Fibroblast of the aortic adventitia (primary cell): ENCODE measurements at regions not wholly inside any gene's neighbourhood (a gene's known extent, or its start where the extent isn't known, plus 50 kb on each side); places are given as distances from the start of the nearest gene placed in this dataset.

Experiments
- DNase-seq: peaks from one replicate; pipeline ENCODE4 v3.0.0-alpha.2; 2010; ENCODE audit warnings: low read depth
- H3K4me3 ChIP-seq: 2 replicates; pipeline ENCODE4 v1.5.1; 2011; ENCODE audit warnings: low read depth, mild to moderate bottlenecking, control low read depth, low read length, moderate library complexity
- CTCF ChIP-seq: IDR thresholded peaks from 2 replicates; pipeline ENCODE4 v1.5.1; 2011; ENCODE audit warnings: mild to moderate bottlenecking, low read length, control low read depth, inconsistent platforms; ENCODE audit not compliant: insufficient read depth

- no peak for TF ChIP-seq CTCF
- peak; percentile 16 for DNase-seq
- no peak overlapping the region for H3K4me3 ChIP-seq
These were observed 79.2 kb downstream of the C7orf25 start for GRCh38 chr7:42832667-42833066.

- DNase-seq, result peak; percentile 67
- peak; percentile 82 for TF ChIP-seq CTCF
- no peak overlapping the region for H3K4me3 ChIP-seq
These were observed 80.0 kb downstream of the C7orf25 start for GRCh38 chr7:42831718-42832522.

GRCh38 chr7:42831006-42831717 lies 80.7 kb downstream of the C7orf25 start:
- peak; percentile 22 for DNase-seq
- TF ChIP-seq CTCF, result no peak
- no peak overlapping the region for H3K4me3 ChIP-seq

- no peak for DNase-seq
- H3K4me3 ChIP-seq, result no peak overlapping the region
- no peak for TF ChIP-seq CTCF
These were observed 99.1 kb downstream of the C7orf25 start for GRCh38 chr7:42812779-42813178.

- no peak for DNase-seq
- TF ChIP-seq CTCF, result no peak
- H3K4me3 ChIP-seq, result no peak overlapping the region
These were observed 106.3 kb downstream of the C7orf25 start for GRCh38 chr7:42805601-42806000.

GRCh38 chr7:42794673-42795072 lies 117.2 kb downstream of the C7orf25 start:
- no peak overlapping the region for H3K4me3 ChIP-seq
- TF ChIP-seq CTCF, result no peak
- DNase-seq, result no peak

- no peak for TF ChIP-seq CTCF
- no peak for DNase-seq
- H3K4me3 ChIP-seq, result no peak overlapping the region
These were observed 119.0 kb downstream of the C7orf25 start for GRCh38 chr7:42792841-42793240.
